Fibroblast of lung (primary cell): ENCODE measurements at regions not wholly inside any gene's neighbourhood (a gene's known extent, or its start where the extent isn't known, plus 50 kb on each side); places are given as distances from the start of the nearest gene placed in this dataset.

Source experiments
- DNase-seq, 2 donors: peaks; one replicate each; pipeline versions ENCODE4 v3.0.0 to v3.0.0-alpha.2; 2010; ENCODE audit warnings: low read depth in 2 of 2
- H2AFZ ChIP-seq: 2 replicates; pipeline ENCODE4 v1.5.1; 2012; ENCODE audit warnings: low read length, control low read depth, inconsistent platforms
- H3K27ac ChIP-seq: 2 replicates; pipeline ENCODE4 v1.5.1; 2011; ENCODE audit warnings: low read length, control low read depth; ENCODE audit not compliant: insufficient read depth
- H3K27me3 ChIP-seq: 2 replicates; pipeline ENCODE4 v1.5.1; 2011; ENCODE audit warnings: mild to moderate bottlenecking, low read length; ENCODE audit not compliant: control insufficient read depth, insufficient read depth
- H3K36me3 ChIP-seq: 2 replicates; pipeline ENCODE4 v1.5.1; 2011; ENCODE audit warnings: low read length; ENCODE audit not compliant: control insufficient read depth, insufficient read depth
- H3K4me1 ChIP-seq: 2 replicates; pipeline ENCODE4 v1.5.1; 2011; ENCODE audit warnings: low read length; ENCODE audit not compliant: control insufficient read depth, insufficient read depth; ENCODE audit errors: extremely low read depth
- H3K4me2 ChIP-seq: 2 replicates; pipeline ENCODE4 v1.5.1; 2011; ENCODE audit warnings: low read length, control low read depth; ENCODE audit not compliant: insufficient read depth; ENCODE audit errors: extremely low read depth
- H3K4me3 ChIP-seq, 4 experiments: fragments of 200-600 bp in 1 of 4; sonication (generic) in 1 of 4; replicated peaks in 1 of 4; 2 replicates each; pipeline ENCODE4 v1.5.1; 2011 to 2016; ENCODE audit warnings: low read length in 4 of 4, low read depth in 3 of 4, mild to moderate bottlenecking in 3 of 4, control low read depth in 2 of 4, inconsistent platforms in 1 of 4, mixed read lengths in 1 of 4; ENCODE audit not compliant: insufficient read depth in 1 of 4; ENCODE audit errors: control extremely low read depth in 1 of 4
- H3K79me2 ChIP-seq: 2 replicates; pipeline ENCODE4 v1.5.1; 2012; ENCODE audit warnings: mild to moderate bottlenecking, low read length, inconsistent platforms; ENCODE audit not compliant: control insufficient read depth, insufficient read depth
- H3K9ac ChIP-seq: 2 replicates; pipeline ENCODE4 v1.5.1; 2011; ENCODE audit warnings: mild to moderate bottlenecking, low read length, control low read depth; ENCODE audit not compliant: insufficient read depth
- H3K9me3 ChIP-seq: 2 replicates; pipeline ENCODE4 v1.5.1; 2012; ENCODE audit warnings: low read depth, low read length; ENCODE audit not compliant: control insufficient read depth, insufficient read depth
- H4K20me1 ChIP-seq: 2 replicates; pipeline ENCODE4 v1.5.1; 2011; ENCODE audit warnings: low read length; ENCODE audit not compliant: control insufficient read depth, insufficient read depth; ENCODE audit errors: extremely low read depth
- CTCF ChIP-seq, 2 donors: IDR thresholded peaks in 1 of 2; conservative IDR thresholded peaks in 1 of 2; 1 replicate in 1 of 2; 2 replicates in 1 of 2; pipeline ENCODE4 v1.5.1; 2011 to 2012; ENCODE audit warnings: low read length in 2 of 2, control low read depth in 1 of 2, inconsistent platforms in 1 of 2, low read depth in 1 of 2, mild to moderate bottlenecking in 1 of 2
- EZH2 ChIP-seq: IDR thresholded peaks from 2 replicates; pipeline ENCODE4 v1.5.1; 2012; ENCODE audit warnings: low read length, control low read depth, mild to moderate bottlenecking; ENCODE audit errors: missing control alignments

GRCh38 chr12:27192118-27192802, 51.8 kb upstream of the STK38L start:
- H3K4me2 ChIP-seq = no peak overlapping the region
- no peak overlapping the region for H3K4me3 ChIP-seq
- H3K4me1 ChIP-seq = peaks cover 22% of the 10 kb centered on the region
- H3K9ac ChIP-seq = no peak overlapping the region
- H4K20me1 ChIP-seq = no peaks in the 10 kb centered on the region
- H2AFZ ChIP-seq = no peak overlapping the region
- H3K36me3 ChIP-seq = no peaks in the 10 kb centered on the region
- DNase-seq = no peak
- H3K79me2 ChIP-seq = no peaks in the 10 kb centered on the region
- H3K27me3 ChIP-seq = no peaks in the 10 kb centered on the region
- H3K9me3 ChIP-seq = no peaks in the 10 kb centered on the region
- TF ChIP-seq EZH2 (no peak), CTCF (conservative IDR thresholded peaks at IDR 0.05 in 1 of 2, IDR thresholded peaks at IDR 0.05 in 1 of 2; ENCODE audit: low read depth in 1 of 2, low read length in 2 of 2) (no peak)
- no peak overlapping the region for H3K27ac ChIP-seq

- Histone ChIP-seq H3K9me3 (no peaks in the 10 kb centered on the region), H3K27ac (no peak overlapping the region), H4K20me1 (no peaks in the 10 kb centered on the region), H3K4me1 (peaks cover 22% of the 10 kb centered on the region), H3K9ac (no peak overlapping the region), H3K27me3 (no peaks in the 10 kb centered on the region), H2AFZ (no peak overlapping the region), H3K36me3 (no peaks in the 10 kb centered on the region), H3K4me3 (no peak overlapping the region), H3K4me2 (no peak overlapping the region), H3K79me2 (no peaks in the 10 kb centered on the region)
- TF ChIP-seq EZH2 = no peak
- no peak for TF ChIP-seq CTCF (conservative IDR thresholded peaks at IDR 0.05 in 1 of 2, IDR thresholded peaks at IDR 0.05 in 1 of 2; ENCODE audit: low read depth in 1 of 2, low read length in 2 of 2)
- peak; percentile 91 to 96 for DNase-seq
These were observed 51.0 kb upstream of the STK38L start for GRCh38 chr12:27193106-27193505.

GRCh38 chr12:27193854-27194544, 50.1 kb upstream of the STK38L start:
- Histone ChIP-seq H4K20me1 (no peaks in the 10 kb centered on the region), H2AFZ (no peak overlapping the region), H3K4me1 (peaks cover 22% of the 10 kb centered on the region), H3K4me2 (peak overlapping the region; percentile 52), H3K79me2 (no peaks in the 10 kb centered on the region), H3K4me3 (no peak overlapping the region), H3K9ac (no peak overlapping the region), H3K36me3 (no peaks in the 10 kb centered on the region), H3K9me3 (no peaks in the 10 kb centered on the region), H3K27me3 (no peaks in the 10 kb centered on the region), H3K27ac (no peak overlapping the region)
- TF ChIP-seq CTCF (conservative IDR thresholded peaks at IDR 0.05 in 1 of 2, IDR thresholded peaks at IDR 0.05 in 1 of 2; ENCODE audit: low read depth in 1 of 2, low read length in 2 of 2) = no peak
- TF ChIP-seq EZH2 = no peak
- DNase-seq = peak; percentile 90 to 95
